CD14-positive monocyte (primary cell): ENCODE measurements at regions not wholly inside any gene's neighbourhood (a gene's known extent, or its start where the extent isn't known, plus 50 kb on each side); places are given as distances from the start of the nearest gene placed in this dataset.

Experiments used
- DNase-seq, 3 donors: peaks; one replicate each; pipeline ENCODE4 v3.0.0-alpha.2; 2011 to 2022
- H2AFZ ChIP-seq: 2 replicates; pipeline ENCODE4 v1.6.0; 2012; ENCODE audit warnings: mild to moderate bottlenecking, low read depth, low read length, inconsistent platforms; ENCODE audit not compliant: insufficient read depth, poor library complexity, severe bottlenecking
- H3K27ac ChIP-seq, 2 donors: 1 replicate in 1 of 2; 2 replicates in 1 of 2; pipeline ENCODE4 v1.5.1; 2012 to 2013; ENCODE audit warnings: low read length in 2 of 2, control low read depth in 1 of 2, inconsistent platforms in 1 of 2, low read depth in 1 of 2, mild to moderate bottlenecking in 1 of 2
- H3K27me3 ChIP-seq, 2 donors: one replicate each; pipeline versions ENCODE4 v1.6.0 to v1.6.1; 2011 to 2013; ENCODE audit warnings: low read length in 2 of 2; ENCODE audit not compliant: control insufficient read depth in 2 of 2, insufficient read depth in 2 of 2
- H3K36me3 ChIP-seq, 2 donors: replicated peaks in 1 of 2; 1 replicate in 1 of 2; 2 replicates in 1 of 2; pipeline versions ENCODE4 v1.5.1 to v1.6.1; 2012 to 2013; ENCODE audit warnings: low read length in 2 of 2, control low read depth in 1 of 2, inconsistent platforms in 1 of 2, mild to moderate bottlenecking in 1 of 2; ENCODE audit not compliant: insufficient read depth in 2 of 2, control insufficient read depth in 1 of 2
- H3K4me1 ChIP-seq, 2 donors: 1 replicate in 1 of 2; 2 replicates in 1 of 2; pipeline versions ENCODE4 v1.5.1 to v1.6.1; 2012 to 2013; ENCODE audit warnings: low read length in 2 of 2, control low read depth in 1 of 2, inconsistent platforms in 1 of 2, mild to moderate bottlenecking in 1 of 2, moderate library complexity in 1 of 2; ENCODE audit not compliant: insufficient read depth in 2 of 2, control insufficient read depth in 1 of 2
- H3K4me2 ChIP-seq: replicated peaks from 2 replicates; pipeline ENCODE3; 2012; ENCODE audit warnings: low read length, moderate library complexity, mild to moderate bottlenecking; ENCODE audit not compliant: poor library complexity, severe bottlenecking; ENCODE audit errors: extremely low read depth
- H3K4me3 ChIP-seq, 3 experiments: fragments of 200-600 bp in 1 of 3; sonication (generic) in 1 of 3; replicated peaks in 1 of 3; 1 replicate in 2 of 3; 2 replicates in 1 of 3; pipeline ENCODE4 v1.5.1; 2011 to 2013; ENCODE audit warnings: low read length in 3 of 3, mild to moderate bottlenecking in 3 of 3, control low read depth in 2 of 3, low read depth in 2 of 3, inconsistent platforms in 1 of 3, moderate library complexity in 1 of 3
- H3K79me2 ChIP-seq: 2 replicates; pipeline ENCODE4 v1.6.0; 2012; ENCODE audit warnings: mild to moderate bottlenecking, control low read depth, inconsistent platforms, low read length, moderate library complexity; ENCODE audit not compliant: insufficient read depth
- H3K9ac ChIP-seq: 2 replicates; pipeline ENCODE4 v1.6.0; 2017; ENCODE audit warnings: low read length, mild to moderate bottlenecking; ENCODE audit not compliant: insufficient read depth, poor library complexity, severe bottlenecking
- H3K9me3 ChIP-seq, 2 donors: replicated peaks in 1 of 2; 1 replicate in 1 of 2; 2 replicates in 1 of 2; pipeline versions ENCODE4 v1.5.1 to v1.6.1; 2012 to 2013; ENCODE audit warnings: low read length in 2 of 2, control low read depth in 1 of 2; ENCODE audit not compliant: control insufficient read depth in 1 of 2, insufficient read depth in 1 of 2
- H4K20me1 ChIP-seq: 2 replicates; pipeline ENCODE4 v1.6.0; 2012; ENCODE audit warnings: mild to moderate bottlenecking, low read length, control low read depth, moderate library complexity; ENCODE audit not compliant: insufficient read depth
- H3K27ac Mint-ChIP-seq, 7 donors: one replicate each; pipeline ENCODE4 v1.8.0; 2020; ENCODE audit warnings: mild to moderate bottlenecking in 7 of 7, mixed read lengths in 7 of 7, moderate library complexity in 6 of 7, inconsistent platforms in 2 of 7
- H3K27me3 Mint-ChIP-seq, 3 donors: one replicate each; pipeline ENCODE4 v1.8.0; 2021 to 2022; ENCODE audit warnings: low read depth in 3 of 3, mild to moderate bottlenecking in 3 of 3, mixed read lengths in 3 of 3, moderate library complexity in 3 of 3, inconsistent platforms in 1 of 3
- H3K36me3 Mint-ChIP-seq, 2 donors: one replicate each; pipeline ENCODE4 v1.8.0; 2020; ENCODE audit warnings: mixed read lengths in 2 of 2, inconsistent platforms in 1 of 2, mild to moderate bottlenecking in 1 of 2
- H3K4me1 Mint-ChIP-seq: one replicate; pipeline ENCODE4 v1.8.0; 2020; ENCODE audit warnings: mild to moderate bottlenecking, mixed read lengths
- H3K4me3 Mint-ChIP-seq, 2 donors: one replicate each; pipeline ENCODE4 v1.8.0; 2020; ENCODE audit warnings: mild to moderate bottlenecking in 2 of 2, mixed read lengths in 2 of 2, moderate library complexity in 1 of 2
- H3K9me3 Mint-ChIP-seq, 7 donors: one replicate each; pipeline ENCODE4 v1.8.0; 2020 to 2022; ENCODE audit warnings: mixed read lengths in 7 of 7, mild to moderate bottlenecking in 6 of 7, moderate library complexity in 6 of 7, inconsistent platforms in 2 of 7
- CTCF ChIP-seq: fragments of 200-600 bp; IDR thresholded peaks from one replicate; pipeline ENCODE4 v1.8.0; 2022; ENCODE audit warnings: antibody characterized with exemption, mild to moderate bottlenecking
- WGBS: methylation state at CpG from one replicate; pipeline ENCODE4 v1.1.5; 2013; ENCODE audit warnings: missing lambda C conversion rate; ENCODE audit not compliant: insufficient coverage; 5-methylcytosine and 5-hydroxymethylcytosine counted together
- intact Hi-C, 2 donors: fragments of 100-400 bp; cut with micrococcal nuclease; formaldehyde crosslinking; loops; one replicate each; pipeline versions ENCODE4 v1.15.0 to v1.15.1; 2023

GRCh38 chr3:182067423-182067822 is 355.7 kb downstream of the SOX2 start:
- H3K27ac Mint-ChIP-seq = no peak overlapping the region
- Histone ChIP-seq H2AFZ (no peak overlapping the region), H4K20me1 (no peaks in the 10 kb centered on the region), H3K4me1 (no peaks in the 10 kb centered on the region), H3K36me3 (no peaks in the 10 kb centered on the region), H3K27me3 (no peaks in the 10 kb centered on the region), H3K9ac (no peak overlapping the region), H3K27ac (no peak overlapping the region), H3K4me3 (no peak overlapping the region), H3K9me3 (no peaks in the 10 kb centered on the region), H3K4me2 (no peak overlapping the region), H3K79me2 (no peaks in the 10 kb centered on the region)
- DNase-seq = no peak
- intact Hi-C loops = no loop called here
- no peaks in the 10 kb centered on the region for H3K4me1 Mint-ChIP-seq
- TF ChIP-seq CTCF = no peak
- 84% methylated on average over 4 of the region's 4 CpGs for WGBS
- no peak overlapping the region for H3K4me3 Mint-ChIP-seq
- no peaks in the 10 kb centered on the region for H3K36me3 Mint-ChIP-seq
- peaks cover 0 to 3% (median 1%) of the 10 kb centered on the region in 7 donors for H3K9me3 Mint-ChIP-seq
- H3K27me3 Mint-ChIP-seq = peaks cover 0 to 4% (median 0%) of the 10 kb centered on the region in 3 donors

GRCh38 chr3:182078316-182078715 is 366.6 kb downstream of the SOX2 start:
- no peaks in the 10 kb centered on the region for H4K20me1 ChIP-seq
- Mint-ChIP-seq H3K9me3 (peaks cover 0 to 3% (median 0%) of the 10 kb centered on the region in 7 donors), H3K27ac (no peak overlapping the region), H3K36me3 (no peaks in the 10 kb centered on the region), H3K27me3 (no peaks in the 10 kb centered on the region), H3K4me1 (no peaks in the 10 kb centered on the region), H3K4me3 (no peak overlapping the region)
- H3K4me2 ChIP-seq = no peak overlapping the region
- no peaks in the 10 kb centered on the region for H3K9me3 ChIP-seq
- TF ChIP-seq CTCF = no peak
- H3K4me3 ChIP-seq = no peak overlapping the region
- H3K9ac ChIP-seq = no peak overlapping the region
- no peaks in the 10 kb centered on the region for H3K27me3 ChIP-seq
- no peaks in the 10 kb centered on the region for H3K36me3 ChIP-seq
- no peaks in the 10 kb centered on the region for H3K79me2 ChIP-seq
- intact Hi-C loops = no loop called here
- no peak for DNase-seq
- no CpG with 5 or more reads among the region's 3 CpGs for WGBS
- no peak overlapping the region for H3K27ac ChIP-seq
- H3K4me1 ChIP-seq = no peaks in the 10 kb centered on the region
- H2AFZ ChIP-seq = no peak overlapping the region
